ENCODE measurements at regions not wholly inside any gene's neighbourhood (a gene's known extent, or its start where the extent isn't known, plus 50 kb on each side); places are given as distances from the start of the nearest gene placed in this dataset.

DNA sequence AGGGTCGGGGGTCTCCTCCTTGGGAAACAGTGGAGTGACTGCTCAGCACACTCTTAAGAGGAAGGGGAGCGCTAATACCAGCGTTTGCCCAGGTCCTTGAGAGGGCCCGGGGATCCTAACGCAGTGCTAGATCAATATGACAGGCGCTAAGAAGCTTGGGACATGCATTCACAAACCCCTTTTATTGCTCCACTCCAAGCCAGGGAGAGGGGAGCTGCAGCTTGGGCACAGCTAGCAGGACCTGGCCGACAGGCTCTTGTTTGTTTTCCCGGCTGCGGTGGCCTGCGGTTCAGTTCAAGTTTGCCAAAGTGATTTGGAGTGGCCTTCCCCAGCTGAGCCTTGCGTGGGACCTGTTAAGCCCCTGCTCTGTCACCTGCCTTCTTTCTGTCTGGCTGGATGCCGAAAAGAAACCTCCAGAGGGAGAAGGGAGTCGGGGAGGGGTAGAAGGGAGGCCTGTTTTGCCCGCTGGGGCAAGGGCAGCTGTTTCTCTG lies 152.1 kb downstream of the GLI2 start:
- no peaks in the 10 kb centered on the region for H3K27me3 Mint-ChIP-seq (ENCODE audit: low read depth)
- H3K27ac Mint-ChIP-seq: no peak overlapping the region
- H3K9me3 Mint-ChIP-seq: no peaks in the 10 kb centered on the region
- H3K4me1 Mint-ChIP-seq: peaks cover 30% of the 10 kb centered on the region
- no peaks in the 10 kb centered on the region for H3K36me3 Mint-ChIP-seq
- no peak for DNase-seq (ENCODE audit: low spot score in 2 of 2, unreplicated experiment in 2 of 2)
- no peak overlapping the region for H3K4me3 Mint-ChIP-seq
- TF ChIP-seq, protein P1, sequence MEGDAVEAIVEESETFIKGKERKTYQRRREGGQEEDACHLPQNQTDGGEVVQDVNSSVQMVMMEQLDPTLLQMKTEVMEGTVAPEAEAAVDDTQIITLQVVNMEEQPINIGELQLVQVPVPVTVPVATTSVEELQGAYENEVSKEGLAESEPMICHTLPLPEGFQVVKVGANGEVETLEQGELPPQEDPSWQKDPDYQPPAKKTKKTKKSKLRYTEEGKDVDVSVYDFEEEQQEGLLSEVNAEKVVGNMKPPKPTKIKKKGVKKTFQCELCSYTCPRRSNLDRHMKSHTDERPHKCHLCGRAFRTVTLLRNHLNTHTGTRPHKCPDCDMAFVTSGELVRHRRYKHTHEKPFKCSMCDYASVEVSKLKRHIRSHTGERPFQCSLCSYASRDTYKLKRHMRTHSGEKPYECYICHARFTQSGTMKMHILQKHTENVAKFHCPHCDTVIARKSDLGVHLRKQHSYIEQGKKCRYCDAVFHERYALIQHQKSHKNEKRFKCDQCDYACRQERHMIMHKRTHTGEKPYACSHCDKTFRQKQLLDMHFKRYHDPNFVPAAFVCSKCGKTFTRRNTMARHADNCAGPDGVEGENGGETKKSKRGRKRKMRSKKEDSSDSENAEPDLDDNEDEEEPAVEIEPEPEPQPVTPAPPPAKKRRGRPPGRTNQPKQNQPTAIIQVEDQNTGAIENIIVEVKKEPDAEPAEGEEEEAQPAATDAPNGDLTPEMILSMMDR (IDR thresholded peaks at IDR 0.05; ENCODE audit: unreplicated experiment): no peak

DNA sequence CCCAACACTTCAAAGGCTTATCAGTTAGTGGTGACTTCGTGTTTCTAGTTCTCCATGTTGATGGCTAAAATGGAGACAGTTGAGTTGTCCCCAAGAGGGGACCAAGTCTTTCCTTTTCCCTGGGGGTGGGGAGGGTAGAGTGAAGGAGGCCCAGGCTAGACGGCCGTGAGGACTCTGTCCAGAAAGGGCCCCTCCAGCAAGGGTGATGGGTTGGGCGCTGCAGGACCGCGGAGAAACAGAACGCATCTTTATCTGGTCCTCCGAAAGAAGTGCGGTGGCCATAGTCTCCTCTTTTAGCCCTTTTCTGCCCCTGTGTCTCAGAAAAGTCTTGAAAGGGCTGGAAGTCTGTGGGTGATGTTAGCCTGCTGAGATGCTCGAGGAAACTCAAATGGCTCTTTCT lies 153.2 kb downstream of the GLI2 start:
- Mint-ChIP-seq H3K27ac (no peak overlapping the region), H3K4me3 (no peak overlapping the region), H3K4me1 (peaks cover 40% of the 10 kb centered on the region), H3K27me3 (ENCODE audit: low read depth) (no peaks in the 10 kb centered on the region), H3K36me3 (no peaks in the 10 kb centered on the region), H3K9me3 (no peaks in the 10 kb centered on the region)
- DNase-seq (ENCODE audit: low spot score in 2 of 2, unreplicated experiment in 2 of 2): no peak
- TF ChIP-seq, protein P1 (IDR thresholded peaks at IDR 0.05; ENCODE audit: unreplicated experiment): no peak

DNA sequence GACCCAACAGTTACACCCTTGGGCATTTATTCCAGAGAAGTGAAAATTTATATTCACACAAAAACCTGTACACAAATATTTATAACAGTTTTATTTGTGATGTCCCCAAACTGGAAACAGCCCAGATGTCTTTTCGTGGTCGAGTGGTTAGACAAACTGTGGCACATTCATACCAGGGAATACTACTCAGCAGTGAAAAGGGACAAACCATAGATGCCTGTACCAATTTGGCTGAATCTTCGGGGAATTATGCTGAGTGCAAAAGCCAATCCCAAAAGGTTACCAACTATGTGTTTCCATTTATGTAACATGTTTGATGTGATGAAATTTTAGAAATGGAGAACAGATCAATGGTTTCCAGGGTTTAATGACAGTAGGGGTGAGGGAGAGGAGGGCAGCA lies 154.3 kb downstream of the GLI2 start:
- DNase-seq (ENCODE audit: low spot score in 2 of 2, unreplicated experiment in 2 of 2): no peak
- TF ChIP-seq, protein P1 (IDR thresholded peaks at IDR 0.05; ENCODE audit: unreplicated experiment): no peak
- no peaks in the 10 kb centered on the region for H3K36me3 Mint-ChIP-seq
- H3K4me1 Mint-ChIP-seq: peaks cover 42% of the 10 kb centered on the region
- H3K9me3 Mint-ChIP-seq: no peaks in the 10 kb centered on the region
- H3K27ac Mint-ChIP-seq: no peak overlapping the region
- H3K27me3 Mint-ChIP-seq (ENCODE audit: low read depth): no peaks in the 10 kb centered on the region
- no peak overlapping the region for H3K4me3 Mint-ChIP-seq

DNA sequence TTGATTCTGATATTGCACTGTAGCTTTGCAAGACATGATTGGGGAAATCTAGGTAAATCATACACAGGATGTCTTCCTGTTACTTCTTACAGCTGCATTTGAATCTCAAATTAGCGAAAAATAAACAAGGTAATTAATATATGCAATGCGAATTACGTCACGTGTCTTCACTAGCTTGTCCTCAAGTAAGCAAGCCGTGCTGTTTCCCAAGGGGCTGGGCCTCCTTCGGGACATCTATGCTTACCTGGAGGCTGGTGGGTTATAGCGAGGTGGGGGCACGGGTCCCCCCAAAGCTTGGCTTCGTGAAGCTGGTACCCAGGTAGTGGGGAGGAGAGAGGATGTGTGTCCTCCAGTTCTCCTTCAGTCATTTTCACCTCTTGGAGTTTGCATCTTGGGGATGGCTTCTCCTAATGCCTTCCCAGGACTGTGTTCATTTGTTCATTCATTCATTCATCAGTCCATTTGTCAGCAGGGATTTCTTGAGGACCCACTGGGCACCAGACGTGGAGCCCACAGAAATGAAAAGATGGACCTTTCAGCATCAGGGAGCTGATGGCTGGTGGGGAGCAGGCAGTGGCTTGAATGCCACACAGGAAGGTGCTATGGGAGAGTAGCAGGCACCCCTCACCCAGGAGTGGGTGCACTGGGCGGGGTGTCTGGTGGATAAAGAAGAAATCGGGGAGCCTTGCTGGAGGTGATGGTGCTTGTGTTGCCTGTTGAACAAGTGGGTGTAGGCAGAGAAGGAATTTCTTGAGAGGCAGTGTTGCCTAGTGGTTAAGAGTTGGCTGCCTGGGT lies 155.1 kb downstream of the GLI2 start:
- Mint-ChIP-seq H3K4me3 (no peak overlapping the region), H3K36me3 (no peaks in the 10 kb centered on the region), H3K9me3 (no peaks in the 10 kb centered on the region), H3K4me1 (peaks cover 40% of the 10 kb centered on the region), H3K27ac (no peak overlapping the region), H3K27me3 (ENCODE audit: low read depth) (no peaks in the 10 kb centered on the region)
- TF ChIP-seq, protein P1 (IDR thresholded peaks at IDR 0.05; ENCODE audit: unreplicated experiment): no peak
- no peak for DNase-seq (ENCODE audit: low spot score in 2 of 2, unreplicated experiment in 2 of 2)

DNA sequence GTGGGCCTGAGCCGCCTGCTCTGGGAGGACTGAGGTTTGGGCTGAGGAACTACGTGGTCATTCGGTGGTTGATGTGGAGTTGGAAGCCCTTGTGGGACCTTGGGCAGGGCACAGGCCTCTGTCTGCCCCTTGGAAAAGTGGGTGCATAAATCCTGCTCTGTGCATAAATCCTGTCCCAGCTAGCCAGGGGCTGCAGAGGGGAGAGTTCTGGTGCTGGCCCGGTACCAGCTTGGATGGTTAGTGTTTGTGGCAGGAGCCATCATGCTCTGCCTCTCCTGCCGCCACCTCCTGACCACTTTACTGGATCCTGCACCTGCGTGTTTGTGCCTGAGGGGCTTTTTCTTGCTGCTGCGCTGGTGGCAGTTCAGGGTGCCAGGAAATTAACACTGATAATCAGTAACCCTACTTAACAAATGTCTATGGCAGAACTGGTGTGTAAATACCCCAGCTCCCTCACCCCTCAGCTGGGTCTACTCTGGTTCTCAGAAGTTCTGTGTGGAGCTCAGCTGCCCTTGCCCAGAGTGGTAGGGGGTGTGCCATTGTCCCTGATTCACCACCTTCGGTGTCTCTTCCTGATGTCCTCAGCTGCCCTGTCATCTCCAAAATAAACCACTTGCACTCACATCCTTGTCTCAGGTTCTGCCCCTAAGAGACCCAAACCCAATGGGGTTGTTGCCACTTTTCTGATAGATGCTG lies 156.8 kb downstream of the GLI2 start:
- H3K4me1 Mint-ChIP-seq: peaks cover 41% of the 10 kb centered on the region
- H3K4me3 Mint-ChIP-seq: no peak overlapping the region
- no peaks in the 10 kb centered on the region for H3K9me3 Mint-ChIP-seq
- H3K27ac Mint-ChIP-seq: peak overlapping the region; percentile 87
- no peaks in the 10 kb centered on the region for H3K36me3 Mint-ChIP-seq
- TF ChIP-seq, protein P1 (IDR thresholded peaks at IDR 0.05; ENCODE audit: unreplicated experiment): no peak
- H3K27me3 Mint-ChIP-seq (ENCODE audit: low read depth): no peaks in the 10 kb centered on the region
- no peak for DNase-seq (ENCODE audit: low spot score in 2 of 2, unreplicated experiment in 2 of 2)
